HG03575 (cell line): ENCODE measurements at regions not wholly inside any gene's neighbourhood (a gene's known extent, or its start where the extent isn't known, plus 50 kb on each side); places are given as distances from the start of the nearest gene placed in this dataset.

Experiments used
- ATAC-seq: cut with Tn5 transposase; IDR thresholded peaks from one replicate; pipeline ENCODE4 v1.9.1; 2021; ENCODE audit not compliant: unreplicated experiment, insufficient number of reproducible peaks, low FRiP score; ENCODE audit errors: extremely low read depth

GRCh38 chr17:56648321-56648720 lies 54.8 kb downstream of the NOG start:
- no peak for ATAC-seq

GRCh38 chr17:56648806-56649205 lies 55.3 kb downstream of the NOG start:
- ATAC-seq: no peak

GRCh38 chr17:56652628-56653027 lies 59.1 kb downstream of the NOG start:
- ATAC-seq: no peak

GRCh38 chr17:56653877-56654276 lies 60.4 kb downstream of the NOG start:
- ATAC-seq: peak; percentile 94

DNA sequence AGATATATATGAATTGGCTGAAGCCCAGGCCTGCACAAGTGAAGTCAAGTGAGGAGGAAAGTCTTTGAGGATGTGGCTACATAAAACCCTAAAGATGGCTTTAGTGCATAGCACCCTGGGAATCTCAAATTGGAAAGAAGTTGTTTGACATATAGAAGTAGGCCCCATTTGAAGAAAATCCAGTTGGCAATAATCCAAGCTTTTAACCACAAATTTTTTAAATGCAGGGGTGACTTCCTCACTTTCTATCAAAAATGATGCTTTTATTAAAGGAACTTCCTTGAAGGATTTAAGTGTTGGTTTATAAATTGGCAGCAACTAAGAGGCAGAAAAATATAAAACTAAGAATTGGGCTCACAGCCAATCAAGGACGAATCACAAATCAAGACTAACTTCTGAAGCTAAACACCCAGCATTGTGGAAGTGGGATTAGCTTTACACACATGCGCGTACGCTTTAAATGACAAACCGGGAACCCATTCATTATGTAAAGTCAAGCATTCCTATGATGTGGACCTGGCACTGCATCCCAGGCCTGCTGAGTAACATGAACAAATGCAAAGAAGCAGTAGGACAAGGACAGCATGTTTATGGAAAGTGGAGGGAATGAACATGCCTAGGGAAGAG lies 63.3 kb downstream of the NOG start:
- ATAC-seq: no peak

DNA sequence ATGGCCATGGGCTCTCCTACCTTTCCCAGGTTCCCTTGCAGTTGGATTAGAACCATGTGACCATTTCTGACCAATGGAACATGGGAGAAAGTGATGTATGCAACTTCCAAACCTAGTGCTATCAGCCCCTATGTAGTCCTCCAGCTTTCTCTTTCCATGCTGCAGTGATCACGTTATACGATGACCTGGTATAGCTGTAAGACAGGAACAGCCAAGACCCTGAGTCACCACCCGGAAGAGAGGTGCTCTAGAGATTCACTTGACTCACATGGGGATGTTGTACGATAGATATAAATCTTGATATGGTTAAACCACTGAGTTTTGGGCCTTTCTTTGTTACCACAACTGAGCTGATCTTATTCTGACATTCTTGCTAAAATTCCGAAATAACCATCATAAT lies 65.1 kb downstream of the NOG start:
- ATAC-seq: no peak

- no peak for ATAC-seq
These were observed 66.1 kb downstream of the NOG start for GRCh38 chr17:56659622-56660021.

DNA sequence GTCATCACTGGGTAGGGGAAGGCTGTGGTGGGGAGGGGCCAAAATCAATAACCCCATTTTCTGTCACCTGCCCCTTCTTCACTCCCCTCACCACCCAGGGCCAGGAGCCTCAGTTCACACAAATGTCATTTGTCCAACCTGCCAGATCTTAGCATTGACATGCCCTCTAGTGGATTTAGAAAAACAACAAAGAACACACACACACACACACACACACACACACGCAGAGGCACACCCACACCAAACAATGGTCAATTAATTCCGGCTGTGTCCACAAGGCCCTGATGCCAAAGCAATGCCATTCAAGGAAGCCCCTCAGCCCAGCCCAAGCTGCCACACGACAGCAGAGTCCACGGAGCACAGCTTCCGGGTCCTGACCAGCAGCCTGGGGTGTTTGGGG lies 68.4 kb downstream of the NOG start:
- ATAC-seq: no peak

DNA sequence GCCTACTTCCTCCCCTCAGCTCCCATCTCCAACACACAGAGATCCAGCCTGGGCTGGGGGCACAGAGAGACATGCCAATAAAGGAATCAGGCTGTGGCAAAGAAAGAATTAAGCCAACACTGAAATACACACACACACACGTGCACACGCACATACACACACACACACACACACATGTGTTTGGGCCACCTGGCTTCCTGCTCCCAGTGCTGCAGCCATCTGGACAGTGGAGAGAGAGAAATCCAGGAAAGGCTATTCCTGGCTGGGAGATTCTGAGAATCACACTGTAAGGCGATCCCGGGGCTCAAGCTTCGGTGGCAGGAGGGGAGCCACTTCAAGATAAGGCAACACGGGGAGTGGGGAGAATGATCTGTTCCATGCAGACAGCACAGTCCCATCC lies 72.4 kb downstream of the NOG start:
- no peak for ATAC-seq

DNA sequence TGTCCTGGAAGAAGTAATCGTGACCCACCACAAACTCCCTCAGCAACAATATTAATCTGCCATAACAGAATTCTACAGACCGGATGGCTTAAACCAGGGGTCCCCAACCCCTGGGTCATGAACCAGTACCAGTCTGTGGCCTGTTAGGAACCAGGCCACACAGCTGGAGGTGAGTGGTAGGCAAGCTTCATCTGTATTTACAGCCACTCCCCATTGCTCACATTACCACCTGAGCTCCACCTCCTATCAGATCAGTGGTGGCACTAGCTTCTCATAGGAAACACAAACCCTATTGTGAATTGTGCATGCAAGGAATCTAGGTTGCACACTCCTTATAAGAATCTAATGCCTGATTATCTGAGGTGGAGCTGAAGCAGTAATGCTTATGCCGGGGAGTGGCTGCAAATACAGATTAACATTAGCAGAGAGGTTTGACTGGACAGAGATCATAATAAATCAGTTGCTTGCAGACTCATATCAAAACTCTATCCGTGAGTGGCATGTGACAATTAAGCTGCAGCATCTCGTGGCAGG lies 74.5 kb downstream of the NOG start:
- ATAC-seq: no peak

DNA sequence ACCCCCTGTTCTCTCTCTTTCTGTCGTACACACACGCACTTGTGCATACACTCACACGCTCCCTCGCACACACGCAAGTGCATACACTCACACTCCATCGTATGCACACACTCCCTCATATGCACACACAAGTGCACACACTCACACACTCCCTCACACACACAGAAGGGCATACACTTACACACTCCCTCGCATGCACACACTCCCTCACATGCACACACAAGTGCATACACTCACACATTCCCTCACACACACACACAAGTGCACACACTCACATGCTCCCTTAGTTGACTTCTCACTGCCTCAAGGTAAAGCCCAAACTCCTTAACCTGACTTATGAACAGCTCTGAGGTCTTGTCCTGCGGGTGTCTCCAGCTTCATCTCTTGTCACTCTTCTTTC lies 78.7 kb downstream of the NOG start:
- ATAC-seq: no peak

DNA sequence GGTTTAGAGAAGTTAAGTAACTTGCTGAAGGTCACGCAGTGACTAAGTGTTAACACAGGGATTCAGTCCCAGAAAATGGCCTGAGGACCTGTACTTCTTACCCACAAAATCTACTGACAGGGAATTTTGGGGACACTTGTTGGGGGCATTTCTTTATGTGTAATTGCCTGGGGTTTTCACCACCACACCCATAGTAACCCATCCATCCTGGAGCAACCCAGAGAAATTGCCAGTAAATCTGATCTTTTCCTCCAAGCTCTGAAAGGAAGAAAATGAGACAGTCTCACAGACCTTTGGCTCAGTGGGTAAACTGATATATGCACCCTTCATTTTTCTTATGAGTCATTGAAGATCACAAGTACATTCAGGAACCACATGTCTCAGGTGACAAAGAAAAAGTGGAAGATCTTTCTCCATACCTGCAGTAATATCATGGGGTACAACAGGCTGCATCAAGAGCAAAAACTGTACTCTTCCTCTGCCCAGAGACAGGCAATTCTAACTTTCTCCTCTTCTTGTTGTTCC lies 81.0 kb downstream of the NOG start:
- ATAC-seq: no peak

GRCh38 chr17:56675876-56676660 lies 82.6 kb downstream of the NOG start:
- ATAC-seq: no peak

- no peak for ATAC-seq
These were observed 83.3 kb downstream of the NOG start for GRCh38 chr17:56676810-56677209.

DNA sequence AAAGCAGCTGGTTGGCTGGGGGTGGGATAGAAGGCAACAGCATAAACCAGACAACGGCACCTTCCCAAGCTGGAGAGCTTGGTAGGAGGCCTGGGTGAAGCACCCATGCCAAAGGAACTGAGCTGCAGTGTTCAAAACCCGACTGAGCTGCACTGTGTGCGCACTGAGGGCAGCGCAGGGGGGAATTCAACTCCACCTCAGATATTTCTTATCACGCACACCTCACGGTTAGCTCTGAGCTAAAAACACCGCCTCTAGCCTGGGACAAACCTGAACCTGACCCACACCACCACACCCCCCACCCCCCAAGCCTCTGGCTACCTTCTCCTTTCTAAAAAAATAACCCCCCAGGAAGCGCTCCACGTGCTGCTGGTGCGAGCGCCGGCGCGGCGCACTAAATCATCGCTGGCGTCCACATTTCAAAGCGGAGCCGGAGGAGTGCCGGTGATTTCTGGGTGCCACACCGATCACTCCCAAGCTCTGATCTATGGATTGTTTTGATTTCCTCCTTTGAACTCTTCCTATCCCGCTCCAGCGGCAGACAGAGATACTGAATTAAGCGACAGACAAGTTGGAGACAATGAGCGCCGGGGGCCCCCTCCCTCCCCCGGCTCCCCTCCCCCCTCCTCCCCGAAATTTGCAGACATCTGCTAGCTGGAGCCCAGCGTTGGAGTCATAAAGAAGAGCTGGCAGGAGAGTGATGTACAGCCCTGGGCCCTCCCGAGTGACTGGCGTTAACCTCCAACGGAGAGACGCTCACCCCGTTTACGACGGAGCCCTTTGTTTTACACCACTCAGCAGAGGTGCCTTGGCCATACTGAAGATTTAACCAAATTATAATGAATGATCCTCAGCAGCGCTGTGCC lies 85.0 kb downstream of the NOG start:
- no peak for ATAC-seq

DNA sequence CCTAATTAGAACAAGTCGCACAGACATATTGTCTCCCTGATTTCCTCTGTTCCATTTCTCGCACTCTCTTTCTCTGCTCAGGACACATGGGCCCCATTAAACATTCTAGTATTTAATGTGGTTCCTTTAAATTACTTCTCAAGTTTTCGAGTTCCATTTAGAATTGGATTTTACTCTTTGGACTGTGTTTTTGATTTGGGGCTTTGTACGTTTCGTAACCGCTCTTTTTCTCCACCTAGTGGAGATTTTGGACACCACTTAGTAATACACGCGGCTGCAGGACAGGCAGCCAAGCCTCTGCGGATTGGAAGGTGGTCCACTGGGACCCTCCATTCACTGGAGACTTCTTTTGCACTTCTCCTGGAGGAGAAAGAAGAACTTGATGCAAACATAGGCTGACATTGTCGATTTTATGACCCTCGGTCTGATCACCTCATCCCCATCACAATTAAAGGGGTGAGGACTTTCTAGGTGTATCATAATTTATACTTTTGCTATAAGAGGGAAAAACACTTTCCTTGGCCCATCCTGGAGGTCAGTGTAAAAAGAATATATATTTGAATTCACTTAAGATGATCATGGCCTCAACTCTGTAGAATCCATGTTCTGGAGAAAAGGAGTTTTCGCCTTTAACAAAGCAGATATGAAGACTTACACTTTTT lies 85.7 kb downstream of the NOG start:
- ATAC-seq: no peak

GRCh38 chr17:56679777-56680422 lies 86.4 kb downstream of the NOG start:
- no peak for ATAC-seq

GRCh38 chr17:56680676-56681075 lies 87.2 kb downstream of the NOG start:
- no peak for ATAC-seq
